HG03565 (cell line): ENCODE measurements at regions not wholly inside any gene's neighbourhood (a gene's known extent, or its start where the extent isn't known, plus 50 kb on each side); places are given as distances from the start of the nearest gene placed in this dataset.
"Not testable (repeated sequence)": the region's sequence is repeated elsewhere in the genome, so short reads cannot be mapped to it uniquely, and the experiment has no call there.

Experiments used
- ATAC-seq: cut with Tn5 transposase; IDR thresholded peaks from one replicate; pipeline ENCODE4 v1.9.1; 2021; ENCODE audit warnings: mild to moderate bottlenecking, moderate library complexity; ENCODE audit not compliant: unreplicated experiment

DNA sequence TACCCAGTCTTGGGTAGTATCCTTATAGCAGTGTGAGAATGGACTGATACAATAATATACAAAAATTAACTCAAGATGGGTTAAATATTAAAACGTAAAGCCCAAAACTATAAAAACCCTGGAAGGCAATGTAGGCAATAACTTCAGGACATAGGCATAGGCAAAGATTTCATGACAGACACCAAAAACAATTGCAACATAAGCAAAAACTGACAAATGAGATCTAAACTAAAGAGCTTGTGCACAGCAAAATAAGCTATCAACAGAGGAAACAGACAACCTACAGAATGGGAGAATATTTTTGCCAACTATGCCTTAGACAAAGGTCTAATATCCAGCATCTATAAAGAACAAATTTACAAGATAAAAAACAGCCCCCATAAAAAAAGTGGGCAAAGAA is 204.8 kb upstream of the CCDC54 start:
- no peak for ATAC-seq

DNA sequence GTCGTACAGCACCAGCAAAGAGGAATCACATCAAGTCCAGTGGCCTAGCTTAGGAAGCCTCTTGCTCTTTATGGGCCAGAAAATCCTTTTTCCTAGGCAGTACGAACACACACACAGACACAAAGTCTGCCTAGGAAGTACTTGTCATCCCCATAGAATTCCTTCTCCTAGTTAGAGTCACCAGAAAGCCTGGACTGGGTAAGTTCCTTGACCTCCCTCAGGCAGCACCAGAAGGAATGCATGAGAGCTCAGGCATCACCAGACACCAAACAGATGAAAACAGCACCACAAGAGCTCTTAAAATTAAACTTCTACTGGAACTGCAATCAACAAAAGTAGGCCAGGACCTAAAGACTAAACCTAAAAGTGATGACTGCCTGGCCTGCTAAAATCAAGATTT is 192.9 kb upstream of the CCDC54 start:
- no peak for ATAC-seq

GRCh38 chr3:107188262-107188661 is 189.0 kb upstream of the CCDC54 start:
- ATAC-seq = no peak

DNA sequence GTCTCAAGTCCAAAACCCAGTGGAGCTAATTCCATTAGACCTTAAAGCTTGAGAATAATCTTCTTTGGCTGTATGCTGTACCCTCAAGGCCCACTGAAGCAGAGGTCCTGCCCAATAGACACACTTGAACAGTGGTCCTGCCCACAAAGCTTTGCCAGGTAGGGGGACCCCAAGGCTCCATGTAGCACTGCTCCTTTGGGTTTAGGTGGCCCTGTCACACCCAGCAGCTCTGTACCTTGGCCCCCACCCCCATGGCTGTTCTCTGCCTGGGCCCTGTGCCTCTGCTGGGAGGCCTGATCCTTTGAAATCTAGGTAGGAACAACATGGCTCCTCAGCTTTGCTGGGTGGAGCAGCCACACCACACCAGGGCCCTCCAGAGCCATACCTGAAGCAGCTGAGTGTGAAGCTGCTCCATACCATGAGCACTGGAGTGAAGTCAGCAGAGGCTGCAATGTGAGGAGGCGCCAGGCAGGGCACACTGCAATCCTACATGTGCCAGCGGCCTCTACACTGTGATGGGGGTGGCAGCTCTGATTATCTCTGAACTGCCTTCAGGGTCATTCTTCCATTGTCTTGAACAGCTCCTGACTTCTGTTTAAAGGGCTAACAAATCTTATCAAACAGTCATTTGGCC is 188.0 kb upstream of the CCDC54 start:
- no peak for ATAC-seq

- ATAC-seq = no peak
Measured at GRCh38 chr3:107193116-107193515, 184.1 kb upstream of the CCDC54 start.

GRCh38 chr3:107198581-107199181 is 178.6 kb upstream of the CCDC54 start:
- ATAC-seq = no peak

DNA sequence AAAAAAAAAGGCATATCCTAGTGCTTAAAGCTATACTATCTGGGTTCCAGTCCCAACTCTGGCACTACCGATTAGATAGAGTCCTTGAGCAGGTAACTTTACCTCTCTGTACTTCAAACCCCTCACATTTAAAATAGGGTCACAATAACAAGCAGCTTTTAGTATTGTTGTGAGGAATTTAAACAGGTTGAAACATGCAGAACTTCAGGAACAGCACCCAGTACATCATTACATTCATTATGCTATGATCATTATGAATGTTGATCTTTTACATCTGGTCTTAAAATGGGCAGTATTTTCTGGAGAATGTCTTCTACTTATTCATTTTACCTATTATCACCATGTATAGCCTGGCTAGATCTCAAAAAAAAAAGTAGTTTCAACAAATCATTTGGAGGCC is 176.1 kb upstream of the CCDC54 start:
- no peak for ATAC-seq

GRCh38 chr3:107202885-107203284 is 174.4 kb upstream of the CCDC54 start:
- ATAC-seq = not testable (repeated sequence)

DNA sequence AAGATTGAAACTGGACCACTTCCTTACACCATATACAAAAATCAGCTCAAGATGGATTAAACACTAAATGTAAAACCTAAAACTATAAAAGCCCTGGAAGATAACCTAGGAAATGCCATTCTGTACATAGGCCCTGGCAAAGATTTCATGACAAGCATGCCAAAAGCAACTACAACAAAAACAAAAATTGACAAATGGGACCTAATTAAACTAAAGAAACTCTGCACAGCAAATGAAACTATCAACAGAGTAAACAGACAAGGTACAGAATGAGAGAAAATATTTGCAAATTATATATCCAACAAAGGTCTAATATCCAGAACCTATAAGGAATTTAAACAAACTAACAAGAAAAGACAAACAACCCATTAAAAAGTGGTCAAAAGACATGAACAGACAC is 173.1 kb upstream of the CCDC54 start:
- ATAC-seq = no peak

GRCh38 chr3:107205358-107205757 is 171.9 kb upstream of the CCDC54 start:
- no peak for ATAC-seq

DNA sequence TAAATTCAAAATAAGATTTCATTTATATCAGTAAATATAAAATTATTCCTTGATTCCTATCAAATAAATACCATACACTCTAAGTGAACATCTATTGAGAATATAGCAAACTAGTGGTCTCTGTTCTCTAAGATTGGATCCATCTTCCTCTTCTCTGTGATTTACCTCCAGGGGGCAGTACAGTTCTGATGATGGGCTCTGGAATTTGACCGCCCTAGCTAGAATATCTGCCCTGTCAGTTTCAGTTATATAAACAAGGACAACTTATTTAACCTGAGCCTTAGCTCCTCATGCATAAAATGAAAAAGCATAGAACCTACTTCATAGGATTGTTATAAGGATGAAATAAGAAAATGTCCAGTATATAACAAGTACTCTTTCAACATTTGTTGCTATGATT is 171.1 kb upstream of the CCDC54 start:
- no peak for ATAC-seq

GRCh38 chr3:107206945-107207344 is 170.3 kb upstream of the CCDC54 start:
- ATAC-seq = no peak

GRCh38 chr3:107208100-107208499 is 169.1 kb upstream of the CCDC54 start:
- ATAC-seq = no peak

GRCh38 chr3:107208796-107209195 is 168.4 kb upstream of the CCDC54 start:
- ATAC-seq = no peak

DNA sequence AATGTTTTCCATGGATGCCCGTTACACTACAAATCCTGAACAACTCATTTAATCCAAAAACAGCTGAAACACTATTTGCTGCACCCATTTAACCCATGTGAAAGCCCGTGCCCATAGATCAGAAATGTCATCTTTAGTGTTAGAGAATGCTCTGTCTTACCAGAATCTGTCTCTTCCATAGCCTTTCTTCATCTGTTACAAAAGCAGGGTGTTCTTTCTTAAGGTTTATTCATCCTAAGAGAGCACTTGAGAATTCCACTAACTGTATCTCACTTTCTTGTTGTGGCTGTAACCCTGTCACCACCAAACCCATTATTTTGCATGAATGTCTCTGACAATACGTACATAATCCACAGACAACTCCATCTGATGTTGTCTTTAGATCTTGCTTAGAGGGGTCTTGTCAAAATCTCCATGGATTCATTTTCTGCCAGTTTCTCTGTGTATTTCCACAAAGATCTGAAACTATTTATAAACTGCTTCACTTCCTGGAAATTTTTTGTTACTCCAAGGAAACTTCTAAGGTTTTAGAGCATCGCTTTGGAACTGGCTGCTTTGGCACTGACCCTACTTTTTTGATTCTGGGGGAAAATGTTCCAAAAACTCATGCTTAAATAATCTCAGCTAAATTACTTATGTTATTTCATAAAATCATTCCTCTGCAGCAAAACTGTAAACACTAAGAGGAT is 167.8 kb upstream of the CCDC54 start:
- ATAC-seq = no peak

DNA sequence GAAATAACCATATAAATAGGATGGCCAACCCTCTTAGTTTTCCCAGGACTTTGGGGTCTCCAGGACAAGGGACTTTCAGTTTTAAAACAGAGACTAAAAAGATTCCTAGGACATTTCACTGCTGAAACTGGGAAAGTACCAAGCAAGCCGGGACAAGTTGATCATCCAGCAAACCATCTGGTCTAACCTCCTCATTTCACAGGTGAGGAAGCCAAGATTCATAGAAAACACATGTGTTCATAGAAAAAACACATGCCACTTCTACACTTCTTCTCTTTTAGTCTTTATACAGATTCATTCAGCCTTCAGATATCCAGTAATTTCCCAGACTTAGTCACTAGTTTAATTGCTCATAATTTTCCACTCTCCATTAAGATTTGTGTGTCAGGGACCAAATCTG is 165.6 kb upstream of the CCDC54 start:
- no peak for ATAC-seq

GRCh38 chr3:107212618-107213017 is 164.6 kb upstream of the CCDC54 start:
- no peak for ATAC-seq

DNA sequence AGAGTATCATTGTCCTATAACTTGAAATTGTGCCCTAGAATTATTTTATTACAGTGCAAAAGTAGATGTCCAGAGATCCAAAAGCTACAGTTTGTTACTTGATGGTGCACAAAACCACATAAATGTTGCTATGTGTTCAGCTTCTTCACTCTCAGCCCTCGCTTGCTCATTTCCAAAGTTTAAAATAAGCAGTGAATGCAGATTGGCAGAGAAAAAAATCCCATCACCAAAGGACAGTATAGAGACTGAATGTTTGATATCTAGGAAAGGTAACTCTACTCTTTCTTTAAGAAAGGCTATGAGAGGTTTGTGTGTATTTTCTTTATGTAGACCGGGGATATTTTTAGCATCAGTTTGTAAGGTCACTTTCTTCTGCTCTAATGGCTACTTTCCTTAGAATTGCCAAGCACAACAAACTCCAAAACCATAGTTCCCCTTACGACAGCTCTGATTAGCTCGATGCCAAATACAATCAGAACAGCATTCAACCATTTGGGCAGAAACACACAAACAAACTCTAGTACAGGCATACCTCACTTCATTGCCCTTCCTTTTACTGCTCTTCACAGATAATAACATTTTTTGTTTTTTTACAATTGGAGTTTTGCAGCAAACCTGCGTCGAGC is 164.1 kb upstream of the CCDC54 start:
- ATAC-seq = no peak

GRCh38 chr3:107216229-107216628 is 161.0 kb upstream of the CCDC54 start:
- no peak for ATAC-seq

DNA sequence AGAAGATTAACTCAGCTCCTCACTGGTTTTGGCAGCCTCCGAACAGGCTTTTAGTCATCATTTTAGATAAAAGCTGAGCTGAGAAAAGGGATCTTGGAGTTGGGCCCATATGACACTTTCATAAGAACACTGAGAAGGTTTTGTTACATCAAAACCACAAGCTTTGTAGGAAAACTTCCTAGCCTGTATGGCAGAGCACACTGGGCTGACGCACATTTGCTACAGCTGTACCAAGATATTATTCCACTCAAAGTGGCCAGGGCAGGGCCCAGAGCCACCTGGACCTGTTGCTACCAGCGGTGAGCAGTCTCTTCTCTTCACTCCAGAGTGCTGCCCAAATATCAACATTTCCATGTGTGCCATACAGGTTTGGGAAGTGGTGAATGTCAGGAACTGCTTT is 160.5 kb upstream of the CCDC54 start:
- ATAC-seq = no peak

DNA sequence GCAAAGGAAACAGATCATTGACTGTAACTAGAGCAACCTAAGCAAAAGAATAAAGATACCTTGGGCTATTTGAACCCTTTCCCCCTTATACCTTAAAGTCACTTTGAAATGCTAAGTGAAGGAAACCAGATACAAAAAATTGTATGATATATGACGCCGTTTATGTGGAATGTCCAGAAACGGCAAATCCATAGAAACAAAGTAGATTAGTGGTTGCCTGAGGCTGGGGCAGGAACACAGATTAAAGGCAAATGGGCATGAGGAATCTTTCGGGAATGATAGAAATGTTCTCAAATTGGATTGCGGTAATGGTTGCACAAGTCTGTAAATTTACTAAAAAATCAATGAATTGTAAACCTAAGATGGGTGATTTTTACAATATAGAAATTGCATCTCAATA is 160.1 kb upstream of the CCDC54 start:
- no peak for ATAC-seq

DNA sequence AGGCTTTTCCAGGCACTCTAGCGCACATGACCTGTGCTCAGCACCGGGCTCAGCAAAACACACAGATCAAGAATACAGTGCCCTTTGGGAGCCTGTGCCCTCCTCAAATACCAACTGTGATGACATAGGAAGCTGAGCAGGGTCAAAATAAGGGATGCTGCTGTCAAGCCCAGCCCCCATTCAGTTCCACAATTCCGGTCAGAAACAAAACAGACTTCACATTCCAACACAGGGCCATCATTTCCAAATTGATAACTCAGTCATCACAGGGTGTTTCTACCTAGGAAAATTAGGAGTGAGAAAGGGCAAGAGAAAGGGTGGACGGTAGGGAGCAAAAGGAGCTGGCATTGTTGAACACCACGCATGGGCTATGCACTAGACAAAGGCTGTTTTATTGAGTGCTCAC is 158.4 kb upstream of the CCDC54 start:
- ATAC-seq = no peak
